Neural progenitor cell (in vitro differentiated cells): ENCODE measurements at regions not wholly inside any gene's neighbourhood (a gene's known extent, or its start where the extent isn't known, plus 50 kb on each side); places are given as distances from the start of the nearest gene placed in this dataset.

Source experiments
- CTCF ChIP-seq: fragments of 200-600 bp; sonication (generic); IDR thresholded peaks from 2 replicates; pipeline ENCODE4 v1.5.1; 2017; ENCODE audit warnings: antibody characterized with exemption, mild to moderate bottlenecking
- EZH2 ChIP-seq: fragments of 200-600 bp; sonication (generic); IDR thresholded peaks from 2 replicates; pipeline ENCODE4 v1.6.1; 2017; ENCODE audit warnings: antibody characterized with exemption, mild to moderate bottlenecking, moderate library complexity
- EZH2phosphoT487 ChIP-seq: fragments of 200-600 bp; sonication (generic); IDR thresholded peaks from 2 replicates; pipeline ENCODE4 v1.6.1; 2017; ENCODE audit warnings: antibody characterized with exemption

GRCh38 chr14:106029959-106030358 lies 503.6 kb downstream of the TMEM121 start:
- TF ChIP-seq EZH2: no peak
- no peak for TF ChIP-seq CTCF
- no peak for TF ChIP-seq EZH2phosphoT487
